GM12873 (cell line): ENCODE measurements at regions not wholly inside any gene's neighbourhood (a gene's known extent, or its start where the extent isn't known, plus 50 kb on each side); places are given as distances from the start of the nearest gene placed in this dataset.

Source experiments
- CTCF ChIP-seq: IDR thresholded peaks from 2 replicates; pipeline ENCODE4 v1.5.1; 2012; ENCODE audit warnings: low read depth, mild to moderate bottlenecking, moderate library complexity, low read length, control low read depth; ENCODE audit not compliant: insufficient read depth; ENCODE audit errors: missing control alignments

GRCh38 chr2:176961775-176962619 lies 250.6 kb upstream of the HNRNPA3 start:
- TF ChIP-seq CTCF = no peak

- no peak for TF ChIP-seq CTCF
Measured at GRCh38 chr2:176963568-176964287, 248.9 kb upstream of the HNRNPA3 start.

DNA sequence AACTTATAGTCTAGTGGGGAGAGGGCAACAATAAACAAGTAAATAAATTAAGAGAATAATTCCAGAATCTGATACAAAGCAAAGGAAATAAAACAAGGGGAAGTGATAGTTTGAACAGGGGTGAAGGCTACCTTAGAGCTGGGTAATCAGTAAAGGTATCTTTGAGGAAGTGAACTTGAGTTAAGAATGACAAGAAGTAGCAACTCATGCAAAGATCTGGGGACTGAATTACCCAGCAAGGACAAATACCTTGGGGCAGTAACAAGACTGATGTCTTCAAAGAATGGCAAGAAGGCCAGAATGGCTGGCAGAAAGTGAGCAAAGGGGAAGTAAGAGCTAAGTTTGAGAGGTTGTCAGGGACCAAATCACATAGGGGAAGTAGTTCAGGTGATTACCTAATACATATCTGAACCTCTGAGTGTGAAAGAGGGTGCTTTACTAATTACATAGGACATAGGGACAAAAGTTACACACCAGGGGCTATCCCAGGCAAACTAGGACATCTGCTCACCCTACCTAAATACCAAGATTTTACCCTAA lies 244.6 kb upstream of the HNRNPA3 start:
- TF ChIP-seq CTCF = no peak

DNA sequence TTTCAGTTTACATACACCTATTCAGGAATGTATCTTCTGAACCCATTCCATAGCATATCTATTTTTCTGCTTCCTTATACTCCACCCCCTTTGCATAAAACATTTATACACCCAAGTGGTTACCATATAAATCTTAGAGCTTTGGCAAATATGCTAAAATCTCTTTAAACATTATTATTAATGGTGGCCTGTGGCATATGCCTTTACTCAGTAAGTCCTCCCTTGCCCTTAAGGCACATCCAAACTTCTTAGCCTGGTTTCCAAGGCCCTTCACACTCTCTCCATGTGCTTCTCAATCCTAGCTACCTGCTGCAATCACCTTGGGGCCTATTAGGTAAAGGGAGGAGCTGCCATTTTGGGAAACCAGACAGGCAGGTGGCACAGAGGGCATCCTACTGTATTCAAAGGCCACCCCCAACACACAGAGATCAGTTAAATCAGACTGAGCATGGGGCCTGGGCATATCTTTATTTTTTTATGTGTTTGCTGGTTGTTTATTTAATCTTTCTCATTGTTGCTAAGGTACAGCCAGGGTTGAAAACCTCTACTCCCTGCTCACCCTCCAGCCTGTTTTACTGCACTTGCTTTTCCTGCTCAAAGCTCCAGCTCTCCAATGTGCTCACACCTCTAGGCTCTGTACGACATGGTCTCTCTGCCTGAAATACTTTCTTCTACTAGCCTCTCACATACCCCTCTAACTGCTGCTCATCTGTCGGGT lies 242.8 kb upstream of the HNRNPA3 start:
- TF ChIP-seq CTCF = no peak

GRCh38 chr2:176976736-176977685 lies 235.6 kb upstream of the HNRNPA3 start:
- no peak for TF ChIP-seq CTCF

GRCh38 chr2:176978921-176979320 lies 233.7 kb upstream of the HNRNPA3 start:
- TF ChIP-seq CTCF = no peak
